GM21447 (cell line): ENCODE measurements at regions not wholly inside any gene's neighbourhood (a gene's known extent, or its start where the extent isn't known, plus 50 kb on each side); places are given as distances from the start of the nearest gene placed in this dataset.
"Not testable (repeated sequence)": the region's sequence is repeated elsewhere in the genome, so short reads cannot be mapped to it uniquely, and the experiment has no call there.

Source experiments
- ATAC-seq: cut with Tn5 transposase; IDR thresholded peaks from one replicate; pipeline ENCODE4 v1.9.1; 2021; ENCODE audit not compliant: unreplicated experiment

GRCh38 chr12:46087916-46088439 is 97.6 kb upstream of the SCAF11 start:
- no peak for ATAC-seq

GRCh38 chr12:46084666-46085631 is 94.6 kb upstream of the SCAF11 start:
- ATAC-seq: no peak

GRCh38 chr12:46082490-46083200 is 92.3 kb upstream of the SCAF11 start:
- no peak for ATAC-seq

GRCh38 chr12:46073321-46073720 is 82.9 kb upstream of the SCAF11 start:
- no peak for ATAC-seq

- ATAC-seq: peak; percentile 91
These were observed 81.6 kb upstream of the SCAF11 start for GRCh38 chr12:46071769-46072624.

GRCh38 chr12:46071335-46071734 is 81.0 kb upstream of the SCAF11 start:
- ATAC-seq: no peak

GRCh38 chr12:46067094-46067493 is 76.7 kb upstream of the SCAF11 start:
- ATAC-seq: no peak

GRCh38 chr12:46065412-46066166 is 75.2 kb upstream of the SCAF11 start:
- peak; percentile 81 for ATAC-seq

GRCh38 chr12:46064548-46064947 is 74.2 kb upstream of the SCAF11 start:
- ATAC-seq: no peak

GRCh38 chr12:46058697-46059096 is 68.3 kb upstream of the SCAF11 start:
- ATAC-seq: not testable (repeated sequence)

- ATAC-seq: no peak
These were observed 60.4 kb upstream of the SCAF11 start for GRCh38 chr12:46050805-46051204.

GRCh38 chr12:46049665-46050064 is 59.3 kb upstream of the SCAF11 start:
- no peak for ATAC-seq

- no peak for ATAC-seq
These were observed 56.1 kb upstream of the SCAF11 start for GRCh38 chr12:46046436-46046835.

GRCh38 chr12:46043972-46044520 is 53.7 kb upstream of the SCAF11 start:
- no peak for ATAC-seq
